ENCODE measurements at regions not wholly inside any gene's neighbourhood (a gene's known extent, or its start where the extent isn't known, plus 50 kb on each side); places are given as distances from the start of the nearest gene placed in this dataset.
A peak's percentile ranks its signal among the peaks of the same experiment; 100 is the strongest.

GRCh38 chr7:108627476-108628051 lies 57.9 kb downstream of the DNAJB9 start:
- Histone ChIP-seq H3K27ac (no peak overlapping the region), H3K27me3 (replicated peaks) (no peaks in the 10 kb centered on the region), H3K4me3 (ENCODE audit: low read depth, low read length) (no peak overlapping the region), H3K36me3 (replicated peaks) (no peaks in the 10 kb centered on the region)
- no peak for DNase-seq
- TF ChIP-seq CTCF (IDR thresholded peaks at IDR 0.05; ENCODE audit: low read depth, low read length, missing control alignments): no peak
- in situ Hi-C loops (cut with HindIII; ENCODE audit: low pct_ligation_motif_present, low sequenced_read_pairs): no loop called here

GRCh38 chr7:108628678-108629077 lies 59.0 kb downstream of the DNAJB9 start:
- in situ Hi-C loops (cut with HindIII; ENCODE audit: low pct_ligation_motif_present, low sequenced_read_pairs): no loop called here
- Histone ChIP-seq H3K27ac (no peak overlapping the region), H3K4me3 (ENCODE audit: low read depth, low read length) (no peak overlapping the region), H3K27me3 (replicated peaks) (no peaks in the 10 kb centered on the region), H3K36me3 (replicated peaks) (no peaks in the 10 kb centered on the region)
- no peak for DNase-seq
- TF ChIP-seq CTCF (IDR thresholded peaks at IDR 0.05; ENCODE audit: low read depth, low read length, missing control alignments): no peak

GRCh38 chr7:108629651-108630400 lies 60.2 kb downstream of the DNAJB9 start:
- Histone ChIP-seq H3K27me3 (replicated peaks) (no peaks in the 10 kb centered on the region), H3K27ac (no peak overlapping the region), H3K4me3 (ENCODE audit: low read depth, low read length) (no peak overlapping the region), H3K36me3 (replicated peaks) (no peaks in the 10 kb centered on the region)
- in situ Hi-C loops (cut with HindIII; ENCODE audit: low pct_ligation_motif_present, low sequenced_read_pairs): no loop called here
- no peak for TF ChIP-seq CTCF (IDR thresholded peaks at IDR 0.05; ENCODE audit: low read depth, low read length, missing control alignments)
- DNase-seq: peak; percentile 5

- H3K27me3 ChIP-seq (replicated peaks): no peaks in the 10 kb centered on the region
- no peak overlapping the region for H3K27ac ChIP-seq
- no peak for DNase-seq
- in situ Hi-C loops (cut with HindIII; ENCODE audit: low pct_ligation_motif_present, low sequenced_read_pairs): no loop called here
- H3K36me3 ChIP-seq (replicated peaks): no peaks in the 10 kb centered on the region
- no peak overlapping the region for H3K4me3 ChIP-seq (ENCODE audit: low read depth, low read length)
- no peak for TF ChIP-seq CTCF (IDR thresholded peaks at IDR 0.05; ENCODE audit: low read depth, low read length, missing control alignments)
Measured at GRCh38 chr7:108634036-108634435, 64.4 kb downstream of the DNAJB9 start.

GRCh38 chr7:108634535-108634934 lies 64.9 kb downstream of the DNAJB9 start:
- no peak overlapping the region for H3K27ac ChIP-seq
- no peak overlapping the region for H3K4me3 ChIP-seq (ENCODE audit: low read depth, low read length)
- in situ Hi-C loops (cut with HindIII; ENCODE audit: low pct_ligation_motif_present, low sequenced_read_pairs): no loop called here
- no peaks in the 10 kb centered on the region for H3K36me3 ChIP-seq (replicated peaks)
- H3K27me3 ChIP-seq (replicated peaks): no peaks in the 10 kb centered on the region
- no peak for TF ChIP-seq CTCF (IDR thresholded peaks at IDR 0.05; ENCODE audit: low read depth, low read length, missing control alignments)
- DNase-seq: no peak
